HG02973 (cell line): ENCODE measurements at regions not wholly inside any gene's neighbourhood (a gene's known extent, or its start where the extent isn't known, plus 50 kb on each side); places are given as distances from the start of the nearest gene placed in this dataset.

Experiments used
- ATAC-seq: cut with Tn5 transposase; IDR thresholded peaks from one replicate; pipeline ENCODE4 v1.9.1; 2021; ENCODE audit warnings: moderate library complexity; ENCODE audit not compliant: unreplicated experiment

- no peak for ATAC-seq
Measured at GRCh38 chr5:117065800-117066199, 491.2 kb upstream of the SEMA6A start.

- ATAC-seq = no peak
Measured at GRCh38 chr5:117065161-117065560, 490.5 kb upstream of the SEMA6A start.

DNA sequence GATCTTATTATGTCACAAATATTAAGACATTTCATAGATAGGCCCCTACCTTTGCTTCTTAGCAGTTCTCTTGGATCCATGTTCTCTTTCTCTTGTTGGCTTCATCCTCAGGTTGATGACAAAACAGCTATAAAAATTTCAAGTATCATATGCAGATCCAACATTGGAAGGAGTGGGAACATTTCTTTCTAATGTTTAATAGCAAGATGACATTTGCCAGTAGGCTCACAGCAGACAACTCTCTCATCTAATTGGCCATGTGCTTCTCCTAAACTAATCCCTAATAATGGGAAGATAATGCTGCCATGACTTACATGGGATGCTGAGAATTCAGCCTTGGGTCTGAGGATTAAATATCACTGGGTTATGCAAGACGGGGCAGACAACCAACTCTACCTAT lies 485.5 kb upstream of the SEMA6A start:
- no peak for ATAC-seq

GRCh38 chr5:117058740-117059139 lies 484.1 kb upstream of the SEMA6A start:
- ATAC-seq = no peak

- ATAC-seq = no peak
Measured at GRCh38 chr5:117055517-117055916, 480.9 kb upstream of the SEMA6A start.

DNA sequence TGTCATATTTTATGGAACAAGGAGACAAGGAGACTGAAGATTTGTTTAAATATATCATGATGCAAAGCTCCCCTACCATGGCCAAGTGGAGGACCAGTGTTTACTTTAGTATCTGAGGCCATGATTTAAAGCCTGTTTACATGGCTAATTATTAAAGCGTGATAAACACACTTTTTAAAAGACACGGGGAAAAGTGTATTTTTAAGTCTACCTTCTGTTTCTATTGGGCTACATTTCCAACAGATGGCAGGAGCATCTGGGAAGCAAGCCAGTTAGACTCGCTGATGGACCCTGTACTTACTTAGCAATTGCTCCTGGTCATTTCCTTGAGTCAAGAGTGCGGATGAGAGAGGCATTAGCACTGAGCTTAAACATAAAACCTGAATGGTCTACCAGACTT lies 480.3 kb upstream of the SEMA6A start:
- no peak for ATAC-seq

DNA sequence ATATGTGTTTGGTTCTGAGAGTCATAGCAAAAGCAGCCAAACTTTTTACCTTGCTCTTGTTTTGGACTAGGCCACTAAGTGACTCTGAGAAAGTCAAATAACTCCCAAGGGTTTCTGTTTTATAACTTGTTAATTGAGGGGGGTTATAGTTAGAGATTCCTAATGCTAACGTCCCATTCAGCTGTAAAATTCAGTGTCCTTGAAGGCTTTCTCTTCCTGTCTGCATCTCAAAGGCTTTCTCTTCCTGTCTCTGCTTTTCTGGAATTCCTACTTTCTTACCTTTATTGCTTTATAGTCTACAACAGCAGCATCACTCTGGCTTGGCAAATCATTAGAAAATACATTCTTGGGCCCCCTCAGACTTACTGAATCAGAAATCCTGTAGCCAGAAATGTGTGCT lies 479.5 kb upstream of the SEMA6A start:
- ATAC-seq = no peak

DNA sequence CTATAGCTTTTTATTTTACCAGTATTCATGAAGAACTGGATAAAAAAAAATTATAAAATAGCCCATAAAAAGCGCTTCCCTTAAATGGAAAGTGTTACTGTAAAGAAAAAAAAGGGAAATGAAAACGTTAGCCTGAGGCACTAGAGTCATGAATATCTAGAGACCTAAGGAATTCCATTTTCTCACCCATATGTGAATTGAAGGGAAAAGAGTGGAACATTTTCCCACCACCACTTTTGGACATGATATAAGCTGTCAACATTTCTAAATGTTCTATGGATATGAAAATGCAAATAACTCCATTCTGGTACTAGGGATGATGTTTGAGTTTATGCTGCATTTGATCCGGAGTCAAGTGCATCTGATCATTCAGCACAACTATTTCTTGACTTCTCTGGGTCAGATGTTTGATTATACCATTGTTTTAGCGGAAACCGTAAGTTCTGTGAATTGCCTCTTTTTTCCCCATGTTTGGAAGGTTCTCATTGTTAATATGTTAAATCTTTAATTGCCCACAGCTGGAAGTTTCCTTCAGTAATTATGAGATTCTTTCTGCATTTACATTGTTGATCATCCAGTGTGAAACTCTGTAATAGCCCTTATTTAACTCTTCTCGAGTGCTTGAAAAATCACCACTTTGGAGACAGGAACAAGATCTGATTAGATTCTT lies 467.4 kb upstream of the SEMA6A start:
- ATAC-seq = no peak

- no peak for ATAC-seq
Measured at GRCh38 chr5:117039035-117039434, 464.4 kb upstream of the SEMA6A start.

DNA sequence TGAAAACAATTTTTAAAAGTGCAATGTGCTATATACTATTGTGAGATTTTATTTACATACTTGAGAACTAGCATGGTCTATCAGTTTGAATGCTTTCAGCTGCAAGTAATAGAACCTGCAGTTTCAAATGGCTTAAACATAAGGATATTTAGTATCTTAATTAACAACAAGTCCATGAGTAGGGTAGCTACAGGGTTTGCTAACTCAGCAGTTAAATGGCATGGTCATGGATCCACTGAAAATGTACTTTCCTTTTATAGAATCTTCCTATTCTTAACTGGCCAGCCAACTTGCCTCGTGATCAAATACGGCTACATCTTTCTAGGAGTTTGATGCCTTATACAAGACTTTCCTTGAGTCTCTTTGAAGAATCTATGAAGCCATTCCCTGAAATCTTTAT lies 452.8 kb upstream of the SEMA6A start:
- no peak for ATAC-seq

GRCh38 chr5:117020999-117021398 lies 446.4 kb upstream of the SEMA6A start:
- ATAC-seq = no peak

DNA sequence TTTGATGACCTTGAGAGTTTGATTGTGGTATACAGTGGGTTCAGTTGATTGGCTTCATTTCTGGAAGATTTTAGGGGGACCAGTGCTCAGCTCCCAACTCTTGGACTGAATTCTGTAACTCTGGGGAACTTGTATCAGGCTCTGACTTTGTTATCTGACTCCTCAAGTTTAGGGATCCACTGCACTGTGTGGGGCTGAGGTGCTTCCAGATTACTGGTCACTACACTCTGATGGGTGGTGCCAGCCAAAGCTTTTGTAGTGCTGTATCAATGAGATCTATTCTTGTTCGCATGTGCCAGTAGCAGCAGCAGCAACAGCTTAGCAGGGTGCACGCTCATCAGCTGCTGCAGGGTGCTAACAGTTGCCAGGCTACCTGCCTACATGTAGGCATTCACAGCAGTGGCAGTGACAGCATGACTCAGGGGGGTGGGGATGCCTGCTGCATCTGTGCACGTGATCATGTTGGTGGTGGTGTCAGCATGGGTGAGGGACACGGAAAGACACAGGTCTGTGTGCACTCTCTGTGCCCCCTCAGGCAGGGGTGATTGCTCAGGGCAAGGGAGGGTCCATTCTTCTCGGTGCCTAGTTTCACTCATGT lies 438.8 kb upstream of the SEMA6A start:
- no peak for ATAC-seq

DNA sequence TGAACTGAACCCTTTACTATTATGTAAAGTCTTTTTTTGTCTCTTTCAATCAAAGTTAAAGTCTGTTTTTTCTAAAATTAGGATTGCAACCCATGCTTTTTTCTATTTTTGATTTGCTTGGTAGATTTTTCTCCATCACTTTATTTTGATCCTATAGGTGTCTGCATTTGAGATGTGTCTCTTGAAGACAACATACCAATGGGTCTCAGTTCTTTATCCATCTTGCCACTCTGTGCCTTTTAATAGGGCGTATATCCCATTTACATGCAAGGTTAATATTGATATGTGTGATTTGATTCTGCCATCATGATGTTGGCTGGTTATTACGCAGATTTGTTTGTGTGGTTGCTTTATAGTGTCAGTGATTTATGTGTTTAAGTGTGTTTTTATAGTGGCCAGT lies 436.0 kb upstream of the SEMA6A start:
- ATAC-seq = no peak

DNA sequence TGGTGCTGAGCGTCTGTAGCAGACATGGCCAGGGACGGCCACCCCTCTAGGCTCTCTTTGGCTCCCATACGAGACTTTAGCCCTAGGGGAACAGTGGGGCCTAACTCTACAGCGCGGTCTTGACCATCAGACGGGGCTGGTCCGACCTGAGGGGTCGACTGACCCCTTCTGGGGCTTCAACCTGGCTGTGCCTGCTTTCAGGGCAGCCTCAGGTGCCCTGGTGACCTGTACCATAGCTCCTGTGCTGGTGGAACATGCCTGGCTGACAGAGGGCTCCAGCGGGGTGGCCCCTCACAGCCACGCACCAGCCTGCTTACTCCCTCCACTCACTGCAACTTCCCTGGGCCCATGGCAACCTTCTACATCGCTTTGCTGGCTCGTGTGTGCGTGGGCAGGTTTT lies 423.4 kb upstream of the SEMA6A start:
- no peak for ATAC-seq

DNA sequence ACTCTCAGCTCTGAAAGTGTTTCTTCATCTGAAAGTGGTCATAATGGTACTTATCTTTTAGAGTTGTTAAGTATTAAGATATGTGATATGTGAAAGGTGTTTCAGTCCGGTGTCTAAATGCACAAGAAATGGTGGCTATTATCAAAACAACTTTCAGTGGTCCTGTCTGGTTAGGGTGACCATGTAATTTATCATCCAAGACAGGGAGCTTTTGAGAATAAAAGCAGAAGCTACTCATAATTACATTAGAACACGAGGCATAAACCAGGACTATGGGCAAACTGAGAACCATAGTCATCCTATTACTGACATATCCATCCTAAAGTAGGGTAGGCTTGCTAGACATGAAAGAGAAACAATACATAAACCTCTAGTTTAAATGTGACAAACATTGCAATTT lies 418.1 kb upstream of the SEMA6A start:
- no peak for ATAC-seq

- ATAC-seq = no peak
Measured at GRCh38 chr5:116989995-116990394, 415.4 kb upstream of the SEMA6A start.

GRCh38 chr5:116982035-116982434 lies 407.4 kb upstream of the SEMA6A start:
- ATAC-seq = no peak

DNA sequence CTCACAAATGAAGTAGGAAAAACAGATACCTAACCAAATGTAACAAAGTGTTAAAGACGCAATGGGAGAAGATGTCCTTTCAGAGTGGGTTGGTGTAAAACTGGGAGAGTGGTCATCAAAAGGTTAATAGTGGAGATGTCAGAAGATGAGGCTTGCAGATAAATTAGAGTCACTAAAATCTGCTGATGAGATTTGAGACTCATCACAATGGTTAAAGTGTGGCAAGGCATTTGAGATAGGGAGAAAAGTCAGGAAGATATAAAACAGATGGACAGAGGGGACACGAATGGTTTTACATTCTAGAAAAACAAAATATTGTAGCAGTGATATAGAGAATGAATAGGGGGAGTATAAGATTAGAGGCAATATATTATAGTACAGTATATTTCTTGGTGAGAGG lies 406.0 kb upstream of the SEMA6A start:
- no peak for ATAC-seq

- no peak for ATAC-seq
Measured at GRCh38 chr5:116976767-116977166, 402.1 kb upstream of the SEMA6A start.

DNA sequence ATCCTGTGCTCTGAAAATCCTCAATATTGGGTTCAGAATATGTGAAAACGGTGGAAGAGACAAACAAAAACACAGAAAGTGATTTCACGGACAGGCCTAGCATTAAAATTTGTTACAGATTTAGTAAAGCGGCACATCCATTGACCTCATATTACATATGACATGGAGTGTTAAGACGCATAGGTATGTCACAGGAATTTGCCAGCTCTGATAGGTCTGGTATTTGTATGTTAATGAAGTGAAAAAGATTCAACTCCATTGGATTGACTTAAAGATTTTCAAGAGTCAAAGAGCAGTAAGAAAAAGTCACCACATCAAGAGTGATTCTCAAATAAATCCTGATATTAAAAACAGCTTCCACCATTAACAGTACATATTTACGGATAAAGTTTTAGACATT lies 396.5 kb upstream of the SEMA6A start:
- no peak for ATAC-seq

DNA sequence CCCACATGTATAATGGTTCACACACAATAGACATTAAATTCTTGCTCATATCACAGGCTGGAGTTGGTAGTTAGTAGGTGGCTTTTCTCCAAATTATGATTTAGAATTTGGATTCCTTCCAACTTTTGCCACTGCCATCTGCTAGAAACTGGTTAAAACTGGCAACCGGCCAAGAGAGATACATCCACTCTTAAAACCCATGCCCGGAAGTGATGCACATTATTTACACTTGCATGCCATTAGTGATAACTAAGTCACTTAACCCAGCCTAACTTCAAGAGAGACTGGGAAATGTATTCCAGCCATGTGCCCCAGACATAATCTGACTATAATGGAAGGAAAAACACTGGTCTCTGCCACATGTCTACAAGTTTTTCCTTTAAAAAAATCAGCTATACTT lies 395.7 kb upstream of the SEMA6A start:
- ATAC-seq = no peak

DNA sequence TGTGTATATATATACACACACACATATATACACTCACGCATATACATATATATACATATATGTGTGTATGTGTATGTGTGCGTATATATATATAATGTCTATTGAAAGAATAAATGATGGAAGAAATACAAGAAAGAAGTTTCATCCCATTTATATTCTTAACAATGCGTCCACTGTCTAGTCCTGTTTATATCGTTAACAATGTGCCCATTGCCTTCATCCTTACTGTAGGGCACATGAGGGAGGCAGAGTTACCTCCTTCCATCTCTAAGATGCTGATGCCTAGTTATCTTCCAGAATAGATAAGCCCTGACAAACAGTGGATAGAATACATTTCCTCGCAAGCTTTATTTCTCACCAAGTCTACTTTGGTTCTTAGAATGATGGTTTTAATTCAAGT lies 389.8 kb upstream of the SEMA6A start:
- ATAC-seq = no peak

- ATAC-seq = no peak
Measured at GRCh38 chr5:116961021-116961420, 386.4 kb upstream of the SEMA6A start.
